Keratinocyte (primary cell): ENCODE measurements at regions not wholly inside any gene's neighbourhood (a gene's known extent, or its start where the extent isn't known, plus 50 kb on each side); places are given as distances from the start of the nearest gene placed in this dataset.

Experiments used
- DNase-seq: peaks from one replicate; pipeline ENCODE4 v3.0.0-alpha.2; 2011; ENCODE audit warnings: low read depth, missing footprints, low spot score
- FAIRE-seq: peaks from 2 replicates; lab custom pipeline; 2011; peaks lifted over from hg19 to GRCh38; lab: Jason Lieb, UNC
- H2AFZ ChIP-seq: 2 replicates; pipeline ENCODE4 v1.6.0; 2012; ENCODE audit warnings: low read length, control low read depth, inconsistent platforms; ENCODE audit not compliant: control insufficient read depth
- H3K27ac ChIP-seq: 2 replicates; pipeline ENCODE4 v1.5.1; 2011; ENCODE audit warnings: low read length; ENCODE audit not compliant: control insufficient read depth, insufficient read depth
- H3K27me3 ChIP-seq: 3 replicates; pipeline ENCODE4 v1.6.0; 2011; ENCODE audit warnings: low read length; ENCODE audit not compliant: control insufficient read depth, insufficient read depth; ENCODE audit errors: extremely low read depth
- H3K36me3 ChIP-seq, 2 experiments: 2 replicates in 1 of 2; 3 replicates in 1 of 2; pipeline ENCODE4 v1.5.1; 2011; ENCODE audit warnings: low read length in 2 of 2, mild to moderate bottlenecking in 1 of 2; ENCODE audit not compliant: control insufficient read depth in 2 of 2, insufficient read depth in 2 of 2; ENCODE audit errors: extremely low read depth in 1 of 2
- H3K4me1 ChIP-seq: 3 replicates; pipeline ENCODE4 v1.5.1; 2011; ENCODE audit warnings: low read length; ENCODE audit not compliant: control insufficient read depth, insufficient read depth; ENCODE audit errors: extremely low read depth
- H3K4me2 ChIP-seq: 3 replicates; pipeline ENCODE4 v1.6.0; 2011; ENCODE audit warnings: low read depth, low read length; ENCODE audit not compliant: control insufficient read depth, insufficient read depth; ENCODE audit errors: extremely low read depth
- H3K4me3 ChIP-seq, 3 experiments: fragments of 200-600 bp in 1 of 3; sonication (generic) in 1 of 3; 2 replicates in 2 of 3; 3 replicates in 1 of 3; pipeline ENCODE4 v1.5.1; 2011 to 2016; ENCODE audit warnings: low read length in 3 of 3, mild to moderate bottlenecking in 3 of 3, control low read depth in 2 of 3, inconsistent platforms in 1 of 3, low read depth in 1 of 3, mixed read lengths in 1 of 3, mixed run types in 1 of 3, moderate library complexity in 1 of 3; ENCODE audit not compliant: control insufficient read depth in 2 of 3, insufficient read depth in 2 of 3; ENCODE audit errors: extremely low read depth in 1 of 3
- H3K79me2 ChIP-seq: 2 replicates; pipeline ENCODE4 v1.6.0; 2012; ENCODE audit warnings: low read length; ENCODE audit not compliant: control insufficient read depth, insufficient read depth
- H3K9ac ChIP-seq: 3 replicates; pipeline ENCODE4 v1.6.0; 2011; ENCODE audit warnings: low read length; ENCODE audit not compliant: control insufficient read depth, insufficient read depth; ENCODE audit errors: extremely low read depth
- H3K9me1 ChIP-seq: 3 replicates; pipeline ENCODE4 v1.6.0; 2011; ENCODE audit warnings: low read length; ENCODE audit not compliant: control insufficient read depth, insufficient read depth; ENCODE audit errors: extremely low read depth
- H3K9me3 ChIP-seq: 2 replicates; pipeline ENCODE4 v1.5.1; 2012; ENCODE audit warnings: low read depth, low read length; ENCODE audit not compliant: control insufficient read depth
- H4K20me1 ChIP-seq: 3 replicates; pipeline ENCODE4 v1.6.0; 2011; ENCODE audit warnings: low read length; ENCODE audit not compliant: control insufficient read depth, insufficient read depth; ENCODE audit errors: extremely low read depth
- EZH2 ChIP-seq: IDR thresholded peaks from one replicate; pipeline ENCODE4 v1.6.1; 2012; ENCODE audit warnings: inconsistent platforms, mild to moderate bottlenecking, low read length, moderate library complexity
- dilution Hi-C: fragments of 300-500 bp; cut with MboI; formaldehyde crosslinking; loops from one replicate; pipeline ENCODE4 v1.7.0; 2020; ENCODE audit warnings: low sequenced_read_pairs; ENCODE audit not compliant: extremely low pct_ligation_motif_present
- TF ChIP-seq, protein P1 (sequence below), 3 experiments: IDR thresholded peaks in 1 of 3; conservative IDR thresholded peaks in 1 of 3; optimal IDR thresholded peaks in 1 of 3; 2 replicates in 2 of 3; 3 replicates in 1 of 3; pipeline versions ENCODE3 to v1.5.1; 2011; ENCODE audit warnings: low read length in 3 of 3, mild to moderate bottlenecking in 3 of 3, moderate library complexity in 2 of 3, control low read depth in 1 of 3, inconsistent platforms in 1 of 3; ENCODE audit not compliant: insufficient read depth in 2 of 3; ENCODE audit errors: extremely low read depth in 1 of 3

DNA sequence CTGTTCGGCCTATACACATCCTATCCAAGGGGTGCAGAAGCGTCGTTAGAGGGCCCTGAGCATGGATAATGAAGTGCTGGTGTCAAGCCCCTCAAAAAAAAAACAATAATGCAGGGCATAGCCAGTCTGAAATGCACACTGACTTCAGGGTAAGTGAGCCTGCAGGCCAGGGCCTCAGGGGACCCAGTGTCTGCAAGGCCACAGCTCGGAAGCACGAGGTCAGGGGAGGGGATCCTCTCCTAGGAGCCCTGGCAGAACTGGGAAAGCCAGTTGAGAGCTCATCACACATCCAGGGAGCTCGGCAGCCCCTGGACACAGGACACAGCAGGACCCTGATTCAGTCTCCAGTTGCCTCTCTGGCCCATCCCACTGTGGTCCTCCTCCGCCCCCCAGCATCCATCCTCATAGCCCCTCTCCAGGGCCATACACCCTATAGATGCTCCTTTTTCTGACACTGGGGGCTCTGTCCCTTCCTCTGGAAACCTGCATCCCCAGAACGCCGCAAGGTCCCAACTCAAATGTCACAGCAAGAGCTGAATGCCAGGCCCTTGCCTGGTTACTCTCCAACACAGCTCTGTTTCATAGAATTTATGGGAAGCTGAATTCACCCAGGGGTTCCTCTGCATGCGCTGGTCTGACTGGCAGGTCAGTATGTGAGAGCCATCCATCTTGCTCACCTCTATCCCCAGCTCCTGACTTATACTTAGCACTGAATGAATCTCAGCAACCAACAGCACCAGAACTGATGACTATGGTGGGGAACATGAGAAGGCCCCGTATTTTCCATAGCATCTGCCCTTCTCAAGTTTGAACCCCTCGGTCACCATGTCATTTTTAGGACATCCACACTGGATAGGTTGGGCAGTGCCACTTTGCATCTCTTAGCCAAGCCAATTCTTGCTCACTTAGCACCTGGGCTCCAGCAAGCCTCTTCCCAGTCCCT is 717.0 kb upstream of the IGFBP3 start:
- H3K36me3 ChIP-seq = no peaks in the 10 kb centered on the region
- no peak for TF ChIP-seq EZH2
- TF ChIP-seq, protein P1, sequence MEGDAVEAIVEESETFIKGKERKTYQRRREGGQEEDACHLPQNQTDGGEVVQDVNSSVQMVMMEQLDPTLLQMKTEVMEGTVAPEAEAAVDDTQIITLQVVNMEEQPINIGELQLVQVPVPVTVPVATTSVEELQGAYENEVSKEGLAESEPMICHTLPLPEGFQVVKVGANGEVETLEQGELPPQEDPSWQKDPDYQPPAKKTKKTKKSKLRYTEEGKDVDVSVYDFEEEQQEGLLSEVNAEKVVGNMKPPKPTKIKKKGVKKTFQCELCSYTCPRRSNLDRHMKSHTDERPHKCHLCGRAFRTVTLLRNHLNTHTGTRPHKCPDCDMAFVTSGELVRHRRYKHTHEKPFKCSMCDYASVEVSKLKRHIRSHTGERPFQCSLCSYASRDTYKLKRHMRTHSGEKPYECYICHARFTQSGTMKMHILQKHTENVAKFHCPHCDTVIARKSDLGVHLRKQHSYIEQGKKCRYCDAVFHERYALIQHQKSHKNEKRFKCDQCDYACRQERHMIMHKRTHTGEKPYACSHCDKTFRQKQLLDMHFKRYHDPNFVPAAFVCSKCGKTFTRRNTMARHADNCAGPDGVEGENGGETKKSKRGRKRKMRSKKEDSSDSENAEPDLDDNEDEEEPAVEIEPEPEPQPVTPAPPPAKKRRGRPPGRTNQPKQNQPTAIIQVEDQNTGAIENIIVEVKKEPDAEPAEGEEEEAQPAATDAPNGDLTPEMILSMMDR (optimal IDR thresholded peaks at IDR 0.05 in 1 of 3, IDR thresholded peaks at IDR 0.05 in 1 of 3, conservative IDR thresholded peaks at IDR 0.05 in 1 of 3; ENCODE audit: extremely low read depth in 1 of 3, insufficient read depth in 2 of 3, low read length in 3 of 3) = no peak
- DNase-seq = no peak
- no peak for FAIRE-seq
- H3K9ac ChIP-seq = no peak overlapping the region
- no peak overlapping the region for H3K4me2 ChIP-seq
- no peaks in the 10 kb centered on the region for H3K79me2 ChIP-seq
- H3K4me3 ChIP-seq = no peak overlapping the region
- H2AFZ ChIP-seq = no peak overlapping the region
- H4K20me1 ChIP-seq = no peaks in the 10 kb centered on the region
- H3K4me1 ChIP-seq = no peaks in the 10 kb centered on the region
- H3K27ac ChIP-seq = no peak overlapping the region
- H3K9me1 ChIP-seq = no peaks in the 10 kb centered on the region
- H3K27me3 ChIP-seq = no peaks in the 10 kb centered on the region
- no peaks in the 10 kb centered on the region for H3K9me3 ChIP-seq
- dilution Hi-C loops = no loop called here

DNA sequence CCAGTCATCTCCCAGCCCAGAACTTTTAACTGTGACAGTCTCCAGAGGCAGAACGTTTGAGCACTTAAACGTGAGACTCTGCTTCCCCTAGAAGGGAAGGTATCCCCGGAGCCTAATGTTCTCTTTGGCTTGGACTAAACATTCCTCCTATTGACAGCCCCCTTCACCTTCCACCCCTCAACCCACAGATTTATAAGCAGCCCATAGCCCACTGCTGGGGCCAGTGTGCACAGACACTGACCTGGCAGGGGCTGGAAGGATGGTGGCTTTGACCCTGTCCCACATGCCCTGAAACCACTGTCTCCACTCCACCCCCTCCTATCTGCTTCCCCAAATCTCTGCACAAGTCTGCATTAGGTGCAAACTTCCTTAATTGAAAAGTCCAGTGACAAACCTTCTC is 715.0 kb upstream of the IGFBP3 start:
- no peaks in the 10 kb centered on the region for H3K4me1 ChIP-seq
- no peaks in the 10 kb centered on the region for H3K9me1 ChIP-seq
- DNase-seq (no peak), FAIRE-seq (no peak)
- H3K79me2 ChIP-seq = no peaks in the 10 kb centered on the region
- H3K9ac ChIP-seq = no peak overlapping the region
- no peaks in the 10 kb centered on the region for H3K36me3 ChIP-seq
- no peaks in the 10 kb centered on the region for H3K27me3 ChIP-seq
- no peak for TF ChIP-seq EZH2
- H3K27ac ChIP-seq = no peak overlapping the region
- no peaks in the 10 kb centered on the region for H4K20me1 ChIP-seq
- H3K9me3 ChIP-seq = no peaks in the 10 kb centered on the region
- no peak overlapping the region for H3K4me2 ChIP-seq
- dilution Hi-C loops = no loop called here
- no peak overlapping the region for H3K4me3 ChIP-seq
- no peak overlapping the region for H2AFZ ChIP-seq
